K562 (cell line): ENCODE measurements at regions not wholly inside any gene's neighbourhood (a gene's known extent, or its start where the extent isn't known, plus 50 kb on each side); places are given as distances from the start of the nearest gene placed in this dataset.

Source experiments
- EP300 ChIP-seq: IDR thresholded peaks from 2 replicates; pipeline ENCODE4 v1.6.1; 2012; ENCODE audit warnings: low read length, improper control_type of control experiment
- TF ChIP-seq, protein P1 (sequence below): sonication (generic); formaldehyde crosslinking; IDR thresholded peaks from 2 replicates; pipeline ENCODE4 v1.8.1; 2023; ENCODE audit warnings: mild to moderate bottlenecking, missing genetic modification reagents, moderate library complexity
- TF ChIP-seq, protein P2 (sequence below), 3 experiments: IDR thresholded peaks in 2 of 3; conservative IDR thresholded peaks in 1 of 3; 2 replicates each; pipeline ENCODE4 v1.5.1; 2011 to 2012; ENCODE audit warnings: low read length in 3 of 3, mild to moderate bottlenecking in 3 of 3, control low read depth in 2 of 3, improper control_type of control experiment in 1 of 3, inconsistent platforms in 1 of 3, low read depth in 1 of 3, mixed read lengths in 1 of 3, moderate library complexity in 1 of 3; ENCODE audit not compliant: insufficient read depth in 2 of 3
- TF ChIP-seq, protein P3 (sequence below), 2 experiments: IDR thresholded peaks; 2 replicates each; pipeline ENCODE4 v1.6.1; 2011; ENCODE audit warnings: borderline replicate concordance in 1 of 2, control low read depth in 1 of 2, low read depth in 1 of 2, low read length in 1 of 2, mild to moderate bottlenecking in 1 of 2, mixed read lengths in 1 of 2, moderate library complexity in 1 of 2; ENCODE audit not compliant: insufficient read depth in 1 of 2, insufficient read length in 1 of 2, poor library complexity in 1 of 2, severe bottlenecking in 1 of 2; ENCODE audit errors: extremely low read depth in 1 of 2

DNA sequence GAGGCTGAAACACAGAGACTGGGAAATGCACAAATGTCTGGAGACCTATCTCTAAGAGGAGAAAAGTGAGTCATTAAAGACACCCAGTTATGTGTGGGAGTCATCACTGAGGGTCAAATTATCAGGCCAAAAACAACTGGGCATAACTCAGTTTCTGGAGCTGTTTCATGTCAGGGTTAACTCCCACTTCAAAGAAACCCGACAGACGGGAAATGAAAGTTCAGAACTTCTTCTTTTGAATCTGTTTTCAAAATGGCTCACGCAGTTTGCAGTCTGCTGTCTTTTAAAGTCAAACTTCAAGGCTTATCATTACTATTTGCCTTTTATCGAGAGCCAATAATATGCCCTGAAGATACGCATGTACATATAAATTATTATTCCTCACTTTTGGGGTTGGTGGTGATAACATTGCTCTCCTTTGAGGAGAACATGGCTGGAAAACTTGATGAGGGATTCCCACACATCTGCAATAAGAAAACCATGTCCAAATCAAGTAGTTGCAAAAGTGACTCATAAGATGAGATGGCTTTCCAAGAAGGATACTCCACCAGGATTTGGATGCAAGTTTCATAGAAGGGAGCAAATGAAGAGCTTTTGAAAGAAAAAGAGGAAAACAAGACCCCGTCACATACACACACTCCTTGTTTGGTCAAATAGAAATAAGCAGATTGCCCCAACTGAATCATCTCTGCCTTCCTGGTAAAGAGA is 341.4 kb downstream of the ADAMTS20 start:
- TF ChIP-seq EP300 = no peak; the same call in 1 of the 2 replicates
- TF ChIP-seq, protein P1, sequence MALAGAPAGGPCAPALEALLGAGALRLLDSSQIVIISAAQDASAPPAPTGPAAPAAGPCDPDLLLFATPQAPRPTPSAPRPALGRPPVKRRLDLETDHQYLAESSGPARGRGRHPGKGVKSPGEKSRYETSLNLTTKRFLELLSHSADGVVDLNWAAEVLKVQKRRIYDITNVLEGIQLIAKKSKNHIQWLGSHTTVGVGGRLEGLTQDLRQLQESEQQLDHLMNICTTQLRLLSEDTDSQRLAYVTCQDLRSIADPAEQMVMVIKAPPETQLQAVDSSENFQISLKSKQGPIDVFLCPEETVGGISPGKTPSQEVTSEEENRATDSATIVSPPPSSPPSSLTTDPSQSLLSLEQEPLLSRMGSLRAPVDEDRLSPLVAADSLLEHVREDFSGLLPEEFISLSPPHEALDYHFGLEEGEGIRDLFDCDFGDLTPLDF (CRISPR knock-in tag) = no peak
- TF ChIP-seq, protein P2, sequence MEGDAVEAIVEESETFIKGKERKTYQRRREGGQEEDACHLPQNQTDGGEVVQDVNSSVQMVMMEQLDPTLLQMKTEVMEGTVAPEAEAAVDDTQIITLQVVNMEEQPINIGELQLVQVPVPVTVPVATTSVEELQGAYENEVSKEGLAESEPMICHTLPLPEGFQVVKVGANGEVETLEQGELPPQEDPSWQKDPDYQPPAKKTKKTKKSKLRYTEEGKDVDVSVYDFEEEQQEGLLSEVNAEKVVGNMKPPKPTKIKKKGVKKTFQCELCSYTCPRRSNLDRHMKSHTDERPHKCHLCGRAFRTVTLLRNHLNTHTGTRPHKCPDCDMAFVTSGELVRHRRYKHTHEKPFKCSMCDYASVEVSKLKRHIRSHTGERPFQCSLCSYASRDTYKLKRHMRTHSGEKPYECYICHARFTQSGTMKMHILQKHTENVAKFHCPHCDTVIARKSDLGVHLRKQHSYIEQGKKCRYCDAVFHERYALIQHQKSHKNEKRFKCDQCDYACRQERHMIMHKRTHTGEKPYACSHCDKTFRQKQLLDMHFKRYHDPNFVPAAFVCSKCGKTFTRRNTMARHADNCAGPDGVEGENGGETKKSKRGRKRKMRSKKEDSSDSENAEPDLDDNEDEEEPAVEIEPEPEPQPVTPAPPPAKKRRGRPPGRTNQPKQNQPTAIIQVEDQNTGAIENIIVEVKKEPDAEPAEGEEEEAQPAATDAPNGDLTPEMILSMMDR (IDR thresholded peaks at IDR 0.05 in 2 of 3, conservative IDR thresholded peaks at IDR 0.05 in 1 of 3; ENCODE audit: insufficient read depth in 2 of 3, low read depth in 1 of 3, low read length in 3 of 3) = no peak
- TF ChIP-seq, protein P3, sequence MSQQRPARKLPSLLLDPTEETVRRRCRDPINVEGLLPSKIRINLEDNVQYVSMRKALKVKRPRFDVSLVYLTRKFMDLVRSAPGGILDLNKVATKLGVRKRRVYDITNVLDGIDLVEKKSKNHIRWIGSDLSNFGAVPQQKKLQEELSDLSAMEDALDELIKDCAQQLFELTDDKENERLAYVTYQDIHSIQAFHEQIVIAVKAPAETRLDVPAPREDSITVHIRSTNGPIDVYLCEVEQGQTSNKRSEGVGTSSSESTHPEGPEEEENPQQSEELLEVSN (IDR thresholded peaks at IDR 0.05; ENCODE audit: borderline replicate concordance in 1 of 2, extremely low read depth in 1 of 2, insufficient read depth in 1 of 2, insufficient read length in 1 of 2, low read depth in 1 of 2, low read length in 1 of 2, poor library complexity in 1 of 2, severe bottlenecking in 1 of 2) = no peak
